OCI-LY3 (cell line): ENCODE measurements at regions not wholly inside any gene's neighbourhood (a gene's known extent, or its start where the extent isn't known, plus 50 kb on each side); places are given as distances from the start of the nearest gene placed in this dataset.
A peak's percentile ranks its signal among the peaks of the same experiment; 100 is the strongest.
"Not testable (repeated sequence)": the region's sequence is repeated elsewhere in the genome, so short reads cannot be mapped to it uniquely, and the experiment has no call there.

Experiments
- H2AFZ ChIP-seq: fragments of 200-600, 300-600 bp; shearing (Covaris generic); 2 replicates; pipeline ENCODE4 v1.6.0; 2014; ENCODE audit warnings: antibody characterized with exemption, low read depth, low read length
- H3K27ac ChIP-seq: fragments of 200-600, 300-600 bp; sonication (generic); 2 replicates; pipeline ENCODE4 v1.5.1; 2014; ENCODE audit warnings: mild to moderate bottlenecking, low read length, moderate library complexity, mixed read lengths
- H3K27me3 ChIP-seq: fragments of 200-600, 300-600 bp; sonication (generic); 2 replicates; pipeline ENCODE4 v1.6.1; 2014; ENCODE audit warnings: low read depth, low read length, mixed read lengths
- H3K36me3 ChIP-seq: fragments of 200-600, 300-600 bp; sonication (generic); replicated peaks from 2 replicates; pipeline ENCODE3; 2014; ENCODE audit warnings: low read depth, low read length, mixed read lengths
- H3K4me1 ChIP-seq: fragments of 300-600, 200-600 bp; sonication (generic); 2 replicates; pipeline ENCODE4 v1.6.1; 2014; ENCODE audit warnings: low read length, mixed read lengths
- H3K4me2 ChIP-seq: fragments of 200-600, 300-600 bp; sonication (generic); 2 replicates; pipeline ENCODE4 v1.6.1; 2014; ENCODE audit warnings: low read length, mixed read lengths
- H3K4me3 ChIP-seq: fragments of 300-600, 200-600 bp; sonication (generic); 2 replicates; pipeline ENCODE4 v1.5.1; 2014; ENCODE audit warnings: antibody characterized with exemption, mild to moderate bottlenecking, low read length, moderate library complexity
- H3K79me2 ChIP-seq: fragments of 300-600, 200-600 bp; shearing (Covaris generic); 2 replicates; pipeline ENCODE4 v1.6.1; 2014; ENCODE audit warnings: mild to moderate bottlenecking, low read length, mixed read lengths
- H3K9ac ChIP-seq: fragments of 300-600, 200-600 bp; shearing (Covaris generic); 2 replicates; pipeline ENCODE4 v1.6.0; 2014; ENCODE audit warnings: mild to moderate bottlenecking, low read length, moderate library complexity
- H3K9me3 ChIP-seq: fragments of 200-600, 300-600 bp; shearing (Covaris generic); 2 replicates; pipeline ENCODE4 v1.6.1; 2014; ENCODE audit warnings: low read length, mixed read lengths; ENCODE audit not compliant: insufficient read depth
- H4K20me1 ChIP-seq: fragments of 200-600, 300-600 bp; sonication (generic); 2 replicates; pipeline ENCODE4 v1.6.1; 2016; ENCODE audit warnings: low read length, mixed read lengths; ENCODE audit not compliant: insufficient read depth
- EZH2phosphoT487 ChIP-seq: fragments of 200-600 bp; shearing (Covaris generic); IDR thresholded peaks from 2 replicates; pipeline ENCODE4 v1.6.1; 2018; ENCODE audit warnings: antibody characterized with exemption, mixed run types, low read depth
- TF ChIP-seq, protein P1 (sequence below): fragments of 200-600, 300-600 bp; sonication (generic); IDR thresholded peaks from 2 replicates; pipeline ENCODE4 v1.5.1; 2014; ENCODE audit warnings: antibody characterized with exemption, low read length, low read depth

DNA sequence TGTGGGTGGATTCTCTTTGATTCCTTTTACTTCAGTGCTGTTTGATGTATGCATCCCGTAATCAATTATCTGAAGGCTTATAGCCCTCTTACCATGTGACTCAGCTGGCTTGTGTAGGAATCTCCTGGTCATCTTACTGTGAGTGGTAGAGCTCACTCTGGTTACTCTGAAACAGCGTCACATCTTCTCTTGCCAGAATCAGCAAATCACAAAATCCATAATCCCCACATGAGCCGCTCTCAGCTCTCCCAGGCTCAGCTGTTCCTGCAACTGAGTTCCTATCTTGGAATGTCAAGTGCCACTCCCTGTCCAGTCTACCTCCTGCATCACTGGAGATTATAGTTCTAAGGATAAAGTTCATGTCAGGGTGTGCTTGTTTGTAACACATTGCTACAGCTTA lies 278.0 kb downstream of the FBXO8 start:
- H3K9me3 ChIP-seq: no peaks in the 10 kb centered on the region
- no peak for TF ChIP-seq EZH2phosphoT487
- TF ChIP-seq, protein P1, sequence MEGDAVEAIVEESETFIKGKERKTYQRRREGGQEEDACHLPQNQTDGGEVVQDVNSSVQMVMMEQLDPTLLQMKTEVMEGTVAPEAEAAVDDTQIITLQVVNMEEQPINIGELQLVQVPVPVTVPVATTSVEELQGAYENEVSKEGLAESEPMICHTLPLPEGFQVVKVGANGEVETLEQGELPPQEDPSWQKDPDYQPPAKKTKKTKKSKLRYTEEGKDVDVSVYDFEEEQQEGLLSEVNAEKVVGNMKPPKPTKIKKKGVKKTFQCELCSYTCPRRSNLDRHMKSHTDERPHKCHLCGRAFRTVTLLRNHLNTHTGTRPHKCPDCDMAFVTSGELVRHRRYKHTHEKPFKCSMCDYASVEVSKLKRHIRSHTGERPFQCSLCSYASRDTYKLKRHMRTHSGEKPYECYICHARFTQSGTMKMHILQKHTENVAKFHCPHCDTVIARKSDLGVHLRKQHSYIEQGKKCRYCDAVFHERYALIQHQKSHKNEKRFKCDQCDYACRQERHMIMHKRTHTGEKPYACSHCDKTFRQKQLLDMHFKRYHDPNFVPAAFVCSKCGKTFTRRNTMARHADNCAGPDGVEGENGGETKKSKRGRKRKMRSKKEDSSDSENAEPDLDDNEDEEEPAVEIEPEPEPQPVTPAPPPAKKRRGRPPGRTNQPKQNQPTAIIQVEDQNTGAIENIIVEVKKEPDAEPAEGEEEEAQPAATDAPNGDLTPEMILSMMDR: no peak
- H3K36me3 ChIP-seq: no peaks in the 10 kb centered on the region
- H3K4me1 ChIP-seq: no peaks in the 10 kb centered on the region
- no peak overlapping the region for H3K27ac ChIP-seq
- no peak overlapping the region for H3K4me3 ChIP-seq
- 0 out of 2 replicates have a peak overlapping the region, but pooled peaks have one; percentile 50 for H2AFZ ChIP-seq
- H3K4me2 ChIP-seq: no peak overlapping the region
- H3K79me2 ChIP-seq: no peaks in the 10 kb centered on the region
- H3K9ac ChIP-seq: no peak overlapping the region
- no peaks in the 10 kb centered on the region for H4K20me1 ChIP-seq
- H3K27me3 ChIP-seq: no peaks in the 10 kb centered on the region

DNA sequence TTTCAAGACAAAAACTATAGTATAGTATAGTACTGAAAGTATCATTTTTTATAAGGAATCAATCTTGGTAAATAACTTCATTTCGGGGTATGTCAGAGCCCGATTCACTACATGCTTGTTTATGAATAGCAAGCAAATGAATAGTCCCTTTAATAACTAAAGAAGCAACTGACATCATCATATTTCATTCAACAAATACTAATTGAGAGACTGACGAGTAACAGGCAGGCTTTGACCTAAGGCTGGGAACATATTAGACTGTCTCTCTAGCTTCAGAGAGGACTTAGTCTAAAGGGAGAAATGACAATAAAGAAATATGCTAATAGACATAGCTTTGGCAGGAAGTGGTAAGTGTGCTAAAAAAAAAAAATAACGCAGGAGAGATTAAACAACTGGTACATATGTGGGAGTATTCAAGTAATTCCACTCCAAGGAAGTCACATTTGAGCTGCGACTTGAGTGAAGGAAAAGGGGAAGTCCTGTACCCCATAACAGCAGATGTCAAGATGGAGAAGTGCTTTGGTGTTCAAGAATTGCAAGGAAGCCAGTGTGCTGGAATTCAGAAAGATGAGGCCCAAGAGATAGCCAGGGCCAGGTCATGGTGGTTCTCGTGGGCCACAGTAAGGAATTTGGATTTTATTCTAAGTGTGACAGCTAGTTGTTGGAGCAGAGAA lies 284.9 kb downstream of the FBXO8 start:
- no peak overlapping the region for H3K9ac ChIP-seq
- H3K36me3 ChIP-seq: no peaks in the 10 kb centered on the region
- H3K27me3 ChIP-seq: no peaks in the 10 kb centered on the region
- H4K20me1 ChIP-seq: no peaks in the 10 kb centered on the region
- no peaks in the 10 kb centered on the region for H3K9me3 ChIP-seq
- H3K4me2 ChIP-seq: no peak overlapping the region
- no peak overlapping the region for H3K4me3 ChIP-seq
- H3K27ac ChIP-seq: no peak overlapping the region
- no peaks in the 10 kb centered on the region for H3K79me2 ChIP-seq
- TF ChIP-seq, protein P1: no peak
- no peak for TF ChIP-seq EZH2phosphoT487
- no peaks in the 10 kb centered on the region for H3K4me1 ChIP-seq
- no peak overlapping the region for H2AFZ ChIP-seq

DNA sequence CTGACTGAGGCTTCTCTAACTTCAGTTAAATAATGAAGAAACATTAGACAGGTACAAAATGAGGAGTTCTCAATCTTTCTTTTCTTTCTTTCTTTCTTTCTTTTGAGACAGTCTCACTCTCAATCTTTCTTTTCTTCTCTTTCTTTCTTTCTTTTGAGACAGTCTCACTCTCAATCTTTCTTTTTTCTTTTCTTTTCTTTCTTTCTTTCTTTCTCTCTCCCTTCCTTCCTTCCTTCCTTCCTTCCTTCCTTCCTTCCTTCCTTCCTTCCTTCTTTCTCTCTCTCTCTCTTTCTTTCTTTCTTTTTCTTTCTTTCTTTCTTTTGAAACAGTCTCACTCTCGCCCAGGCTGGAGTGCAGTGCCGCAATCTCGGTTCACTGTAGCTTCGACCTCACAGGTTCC lies 287.7 kb downstream of the FBXO8 start:
- H3K4me2 ChIP-seq, H3K79me2 ChIP-seq, H3K4me3 ChIP-seq, H2AFZ ChIP-seq, H3K4me1 ChIP-seq, H3K36me3 ChIP-seq, H3K9ac ChIP-seq, H3K27me3 ChIP-seq, H4K20me1 ChIP-seq, H3K27ac ChIP-seq, H3K9me3 ChIP-seq: not testable (repeated sequence)

DNA sequence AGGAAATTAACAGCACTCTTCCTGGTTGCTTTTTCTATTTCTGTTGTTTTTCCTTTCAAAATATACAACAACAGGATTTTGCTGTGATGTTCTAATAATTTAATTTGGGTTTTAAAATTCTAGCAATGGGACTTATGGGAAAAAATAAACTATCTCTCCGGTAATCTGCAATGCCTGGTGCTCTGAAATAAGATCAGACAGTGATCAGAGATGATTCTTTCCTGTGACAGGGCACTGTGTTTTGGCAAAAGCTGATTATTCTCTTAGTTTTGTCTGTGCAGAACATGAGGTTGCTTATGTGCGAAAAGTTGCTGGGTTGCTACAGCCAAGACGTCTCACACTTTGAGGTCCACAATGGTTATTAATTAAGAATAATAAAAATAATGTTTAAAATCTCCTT lies 291.7 kb downstream of the FBXO8 start:
- H3K9ac ChIP-seq: no peak overlapping the region
- H3K79me2 ChIP-seq: no peaks in the 10 kb centered on the region
- no peak overlapping the region for H3K27ac ChIP-seq
- no peak overlapping the region for H3K4me3 ChIP-seq
- H3K4me1 ChIP-seq: no peaks in the 10 kb centered on the region
- no peaks in the 10 kb centered on the region for H3K27me3 ChIP-seq
- H4K20me1 ChIP-seq: no peaks in the 10 kb centered on the region
- no peak for TF ChIP-seq EZH2phosphoT487
- TF ChIP-seq, protein P1: no peak
- H3K36me3 ChIP-seq: no peaks in the 10 kb centered on the region
- no peaks in the 10 kb centered on the region for H3K9me3 ChIP-seq
- no peak overlapping the region for H3K4me2 ChIP-seq
- H2AFZ ChIP-seq: no peak overlapping the region
